ENCODE measurements at regions not wholly inside any gene's neighbourhood (a gene's known extent, or its start where the extent isn't known, plus 50 kb on each side); places are given as distances from the start of the nearest gene placed in this dataset.
"Not testable (repeated sequence)": the region's sequence is repeated elsewhere in the genome, so short reads cannot be mapped to it uniquely, and the experiment has no call there.

- TF ChIP-seq, protein P1, sequence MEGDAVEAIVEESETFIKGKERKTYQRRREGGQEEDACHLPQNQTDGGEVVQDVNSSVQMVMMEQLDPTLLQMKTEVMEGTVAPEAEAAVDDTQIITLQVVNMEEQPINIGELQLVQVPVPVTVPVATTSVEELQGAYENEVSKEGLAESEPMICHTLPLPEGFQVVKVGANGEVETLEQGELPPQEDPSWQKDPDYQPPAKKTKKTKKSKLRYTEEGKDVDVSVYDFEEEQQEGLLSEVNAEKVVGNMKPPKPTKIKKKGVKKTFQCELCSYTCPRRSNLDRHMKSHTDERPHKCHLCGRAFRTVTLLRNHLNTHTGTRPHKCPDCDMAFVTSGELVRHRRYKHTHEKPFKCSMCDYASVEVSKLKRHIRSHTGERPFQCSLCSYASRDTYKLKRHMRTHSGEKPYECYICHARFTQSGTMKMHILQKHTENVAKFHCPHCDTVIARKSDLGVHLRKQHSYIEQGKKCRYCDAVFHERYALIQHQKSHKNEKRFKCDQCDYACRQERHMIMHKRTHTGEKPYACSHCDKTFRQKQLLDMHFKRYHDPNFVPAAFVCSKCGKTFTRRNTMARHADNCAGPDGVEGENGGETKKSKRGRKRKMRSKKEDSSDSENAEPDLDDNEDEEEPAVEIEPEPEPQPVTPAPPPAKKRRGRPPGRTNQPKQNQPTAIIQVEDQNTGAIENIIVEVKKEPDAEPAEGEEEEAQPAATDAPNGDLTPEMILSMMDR (IDR thresholded peaks at IDR 0.05; ENCODE audit: insufficient read depth, low read depth, low read length) = no peak
- no peak overlapping the region for H3K4me3 ChIP-seq (ENCODE audit: low read depth, low read length)
- DNase-seq (ENCODE audit: low read depth) = no peak
Measured at GRCh38 chr14:105905456-105905855, 379.1 kb downstream of the TMEM121 start.

- DNase-seq (ENCODE audit: low read depth) = no peak
- H3K4me3 ChIP-seq (ENCODE audit: low read depth, low read length) = no peak overlapping the region
- TF ChIP-seq, protein P1 (IDR thresholded peaks at IDR 0.05; ENCODE audit: insufficient read depth, low read depth, low read length) = no peak
Measured at GRCh38 chr14:105907276-105907675, 380.9 kb downstream of the TMEM121 start.

DNA sequence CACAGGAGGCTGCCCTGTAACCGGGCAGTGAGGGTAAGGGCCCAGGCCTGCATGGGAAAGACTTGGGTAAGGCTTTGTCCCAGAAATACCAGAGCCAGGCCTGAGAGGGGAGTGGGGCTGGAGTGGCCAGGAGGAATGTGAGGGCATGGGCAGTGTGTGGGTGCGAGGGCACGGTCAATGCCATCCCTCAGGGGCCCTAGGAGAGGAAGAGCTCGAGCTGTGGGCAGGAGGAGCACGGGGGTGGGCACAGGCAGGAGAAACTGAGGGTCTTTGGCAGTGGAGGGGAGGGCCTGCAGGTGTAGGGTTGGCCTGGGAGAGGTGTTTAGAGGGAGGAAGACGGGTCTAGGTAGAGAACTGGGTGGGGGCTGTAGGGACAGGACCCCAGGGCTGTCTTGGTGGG is 381.6 kb downstream of the TMEM121 start:
- TF ChIP-seq, protein P1 (IDR thresholded peaks at IDR 0.05; ENCODE audit: insufficient read depth, low read depth, low read length) = no peak
- no peak overlapping the region for H3K4me3 ChIP-seq (ENCODE audit: low read depth, low read length)
- no peak for DNase-seq (ENCODE audit: low read depth)

- TF ChIP-seq, protein P1 (IDR thresholded peaks at IDR 0.05; ENCODE audit: insufficient read depth, low read depth, low read length) = no peak
- no peak for DNase-seq (ENCODE audit: low read depth)
- no peak overlapping the region for H3K4me3 ChIP-seq (ENCODE audit: low read depth, low read length)
Measured at GRCh38 chr14:105908481-105908911, 382.1 kb downstream of the TMEM121 start.

DNA sequence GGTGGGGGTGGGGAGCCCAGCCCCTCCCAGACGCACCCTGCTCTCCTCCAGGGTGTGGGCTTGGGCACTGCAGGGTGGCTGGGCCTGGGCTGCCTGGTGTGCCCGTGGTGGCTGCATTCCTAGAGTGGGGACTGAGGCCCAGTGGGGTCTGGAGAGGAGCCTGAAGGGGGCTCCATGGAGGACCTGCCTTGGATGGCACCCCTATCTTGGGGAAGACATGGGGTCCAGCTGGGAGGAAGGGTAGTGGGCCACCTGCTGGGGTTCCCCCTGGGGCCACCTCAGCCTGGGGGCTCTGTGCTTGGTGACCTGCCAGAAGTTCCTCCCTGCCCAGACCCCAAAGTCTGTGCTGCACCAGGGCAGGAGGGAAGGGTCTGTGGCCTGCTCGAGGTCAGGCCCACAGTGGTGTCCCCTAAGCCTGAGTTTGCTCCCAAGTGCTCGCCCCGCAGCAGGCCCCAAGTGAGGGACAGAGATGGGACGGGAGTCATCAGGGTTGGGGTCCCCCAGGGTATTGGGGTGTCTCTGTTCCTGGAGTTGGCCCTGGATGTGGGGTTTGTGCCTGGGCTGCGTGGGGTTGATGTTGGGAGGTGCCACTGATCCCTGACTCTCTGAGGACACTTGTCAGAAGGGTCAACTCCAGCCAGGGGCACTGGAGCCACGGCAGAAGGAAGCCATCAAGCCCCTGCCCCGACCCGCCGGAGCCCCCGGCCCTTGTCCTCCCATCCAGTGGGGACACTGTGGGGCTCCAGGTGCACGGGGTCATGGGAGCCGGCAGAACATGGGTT is 382.9 kb downstream of the TMEM121 start:
- TF ChIP-seq, protein P1 (IDR thresholded peaks at IDR 0.05; ENCODE audit: insufficient read depth, low read depth, low read length) = no peak
- H3K4me3 ChIP-seq (ENCODE audit: low read depth, low read length) = no peak overlapping the region
- no peak for DNase-seq (ENCODE audit: low read depth)

- H3K4me3 ChIP-seq (ENCODE audit: low read depth, low read length); DNase-seq (ENCODE audit: low read depth): not testable (repeated sequence)
Measured at GRCh38 chr14:105909828-105910120, 383.4 kb downstream of the TMEM121 start.

- no peak for DNase-seq (ENCODE audit: low read depth)
- H3K4me3 ChIP-seq (ENCODE audit: low read depth, low read length) = no peak overlapping the region
- TF ChIP-seq, protein P1 (IDR thresholded peaks at IDR 0.05; ENCODE audit: insufficient read depth, low read depth, low read length) = no peak
Measured at GRCh38 chr14:105910426-105910825, 384.0 kb downstream of the TMEM121 start.

Measured in fibroblast of villous mesenchyme (primary cell).